ENCODE measurements at regions not wholly inside any gene's neighbourhood (a gene's known extent, or its start where the extent isn't known, plus 50 kb on each side); places are given as distances from the start of the nearest gene placed in this dataset.

DNA sequence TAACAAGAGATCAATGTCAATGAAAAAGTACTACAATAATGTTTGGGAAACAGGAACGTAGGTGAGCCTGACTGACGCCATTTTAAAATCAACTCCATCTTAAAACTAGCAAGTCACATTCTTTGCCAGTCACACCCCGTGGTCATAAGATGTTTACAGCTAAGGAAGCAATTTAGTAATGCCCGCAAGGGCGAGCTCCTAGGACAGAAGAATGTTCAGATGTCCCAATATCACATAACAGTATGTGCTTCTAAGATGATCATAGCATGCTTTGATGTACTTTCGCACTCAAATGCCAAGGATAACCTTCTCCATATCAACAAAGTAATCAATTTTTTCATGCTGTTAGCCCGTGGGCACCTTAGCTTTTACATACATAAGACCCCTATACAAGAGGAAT is 113.8 kb upstream of the EGFR start:
- H3K9ac ChIP-seq (ENCODE audit: low read length), result no peak overlapping the region
- no peaks in the 10 kb centered on the region for H3K9me2 ChIP-seq (ENCODE audit: insufficient read depth, low read length)
- H3K9me3 ChIP-seq (ENCODE audit: low read length), result no peaks in the 10 kb centered on the region
- no peaks in the 10 kb centered on the region for H4K20me1 ChIP-seq (ENCODE audit: insufficient read depth)
- no peak for TF ChIP-seq EZH2 (IDR thresholded peaks at IDR 0.05; ENCODE audit: borderline replicate concordance, insufficient read depth, low read length, poor library complexity, severe bottlenecking)
- no peak for TF ChIP-seq RAD21 (conservative IDR thresholded peaks at IDR 0.05)
- TF ChIP-seq TAF1 (IDR thresholded peaks at IDR 0.05; ENCODE audit: low read depth), result no peak
- TF ChIP-seq SMC3 (conservative IDR thresholded peaks at IDR 0.05; ENCODE audit: poor library complexity), result no peak
- TF ChIP-seq REST (IDR thresholded peaks at IDR 0.05; ENCODE audit: borderline replicate concordance), result no peak
- no peak for TF ChIP-seq CTCF (IDR thresholded peaks at IDR 0.05; ENCODE audit: poor library complexity, severe bottlenecking)
- no peak for TF ChIP-seq EP300 (conservative IDR thresholded peaks at IDR 0.05; ENCODE audit: poor library complexity, severe bottlenecking)
- no peak for TF ChIP-seq MXI1 (conservative IDR thresholded peaks at IDR 0.05; ENCODE audit: poor library complexity, severe bottlenecking)
- TF ChIP-seq POLR2AphosphoS5 (IDR thresholded peaks at IDR 0.05), result no peak
- H3K27ac ChIP-seq (ENCODE audit: low read length), result no peak overlapping the region
- H3K4me3 ChIP-seq (ENCODE audit: low read length), result no peak overlapping the region
- H3F3A ChIP-seq (ENCODE audit: insufficient read depth, low read length, poor library complexity, severe bottlenecking), result no peaks in the 10 kb centered on the region
- H3K79me2 ChIP-seq (replicated peaks; ENCODE audit: insufficient read depth, low read length), result no peaks in the 10 kb centered on the region
- H2AFZ ChIP-seq (ENCODE audit: low read depth, low read length), result no peak overlapping the region
- H3K27me3 ChIP-seq (ENCODE audit: insufficient read depth, low read depth, low read length), result no peaks in the 10 kb centered on the region
- no peak overlapping the region for H3K4me2 ChIP-seq (ENCODE audit: low read length)
- H3K36me3 ChIP-seq (ENCODE audit: insufficient read depth, low read length), result no peaks in the 10 kb centered on the region

DNA sequence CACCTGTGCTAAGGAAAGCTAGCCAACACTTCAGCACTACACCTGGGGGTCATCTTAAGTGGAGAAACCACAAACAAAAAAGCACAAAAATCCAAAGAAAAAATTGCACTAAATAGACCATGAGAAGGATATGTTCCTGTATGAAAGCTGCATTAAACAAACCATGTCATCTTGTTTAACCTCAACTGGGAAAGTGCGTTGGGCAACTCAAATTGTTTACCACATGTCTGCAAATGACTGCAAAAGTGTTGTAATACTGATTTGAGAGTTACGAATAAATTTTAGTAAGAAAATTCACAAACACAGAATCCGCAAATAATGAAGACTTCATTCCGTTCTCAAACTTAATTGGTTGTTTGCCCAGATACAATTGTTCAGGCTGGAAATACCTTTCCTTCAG is 111.9 kb upstream of the EGFR start:
- Histone ChIP-seq H3K4me2 (ENCODE audit: low read length) (no peak overlapping the region), H3K9ac (ENCODE audit: low read length) (no peak overlapping the region), H2AFZ (ENCODE audit: low read depth, low read length) (no peak overlapping the region), H3K79me2 (replicated peaks; ENCODE audit: insufficient read depth, low read length) (no peaks in the 10 kb centered on the region), H3K27ac (ENCODE audit: low read length) (no peak overlapping the region), H3K9me2 (ENCODE audit: insufficient read depth, low read length) (no peaks in the 10 kb centered on the region), H3K4me3 (ENCODE audit: low read length) (no peak overlapping the region), H3K9me3 (ENCODE audit: low read length) (no peaks in the 10 kb centered on the region), H4K20me1 (ENCODE audit: insufficient read depth) (no peaks in the 10 kb centered on the region), H3F3A (ENCODE audit: insufficient read depth, low read length, poor library complexity, severe bottlenecking) (no peaks in the 10 kb centered on the region), H3K36me3 (ENCODE audit: insufficient read depth, low read length) (no peaks in the 10 kb centered on the region), H3K27me3 (ENCODE audit: insufficient read depth, low read depth, low read length) (no peaks in the 10 kb centered on the region)
- TF ChIP-seq POLR2AphosphoS5 (IDR thresholded peaks at IDR 0.05) (no peak), RAD21 (conservative IDR thresholded peaks at IDR 0.05) (no peak), MXI1 (conservative IDR thresholded peaks at IDR 0.05; ENCODE audit: poor library complexity, severe bottlenecking) (no peak), EZH2 (IDR thresholded peaks at IDR 0.05; ENCODE audit: borderline replicate concordance, insufficient read depth, low read length, poor library complexity, severe bottlenecking) (no peak), REST (IDR thresholded peaks at IDR 0.05; ENCODE audit: borderline replicate concordance) (no peak), EP300 (conservative IDR thresholded peaks at IDR 0.05; ENCODE audit: poor library complexity, severe bottlenecking) (no peak), CTCF (IDR thresholded peaks at IDR 0.05; ENCODE audit: poor library complexity, severe bottlenecking) (no peak), SMC3 (conservative IDR thresholded peaks at IDR 0.05; ENCODE audit: poor library complexity) (no peak), TAF1 (IDR thresholded peaks at IDR 0.05; ENCODE audit: low read depth) (no peak)
